C1 segment of cervical spinal cord (tissue), 14 donors: ENCODE measurements at regions not wholly inside any gene's neighbourhood (a gene's known extent, or its start where the extent isn't known, plus 50 kb on each side); places are given as distances from the start of the nearest gene placed in this dataset.
"Not testable (repeated sequence)": the region's sequence is repeated elsewhere in the genome, so short reads cannot be mapped to it uniquely, and the experiment has no call there.

Source experiments
- DNase-seq, 14 donors: peaks; one replicate each; lab custom pipeline; 2025; lab: John Stamatoyannopoulos, UW

- DNase-seq = no peak
These were observed 153.5 kb upstream of the GALNT2 start for GRCh38 chr1:229913489-229913888.

DNA sequence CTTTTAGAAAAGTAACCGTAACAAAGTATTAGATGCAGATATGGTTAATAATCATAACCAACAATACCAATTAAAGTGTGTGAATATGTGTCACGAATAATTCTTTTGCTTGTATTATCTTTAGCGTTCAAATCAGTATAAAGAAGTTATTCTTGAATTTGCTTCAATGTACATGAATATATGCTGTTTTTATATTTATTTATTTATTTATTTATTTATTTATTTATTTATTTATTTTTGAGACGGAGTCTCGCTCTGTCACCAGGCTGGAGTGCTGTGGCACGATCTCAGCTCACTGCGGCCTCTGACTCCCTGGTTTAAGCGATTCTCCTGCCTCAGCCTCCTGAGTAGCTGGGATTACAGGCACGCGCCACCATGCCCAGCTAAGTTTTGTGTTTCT is 147.6 kb upstream of the GALNT2 start:
- not testable (repeated sequence) for DNase-seq

DNA sequence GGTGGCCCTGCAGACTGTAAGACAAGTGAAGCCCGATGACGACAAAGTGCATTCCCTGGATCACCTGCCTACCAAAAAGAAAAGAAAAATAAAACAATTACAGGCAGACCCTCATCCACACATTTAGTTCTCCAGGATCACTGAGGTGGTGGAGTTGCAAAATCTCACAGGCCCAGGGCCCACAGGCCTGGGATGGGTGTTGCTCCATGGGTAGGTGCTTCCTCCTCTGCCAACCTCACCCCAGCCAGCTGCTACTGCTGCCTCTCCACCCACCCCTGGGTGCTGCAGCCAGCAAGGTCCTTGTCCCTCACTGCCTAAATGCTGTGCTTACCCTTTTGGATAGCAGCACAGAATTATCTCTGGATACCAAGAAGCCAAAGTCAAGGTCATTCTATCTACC is 146.4 kb upstream of the GALNT2 start:
- DNase-seq = no peak

GRCh38 chr1:229922249-229922648 is 144.8 kb upstream of the GALNT2 start:
- DNase-seq = no peak

- no peak for DNase-seq
These were observed 142.4 kb upstream of the GALNT2 start for GRCh38 chr1:229924639-229925038.

DNA sequence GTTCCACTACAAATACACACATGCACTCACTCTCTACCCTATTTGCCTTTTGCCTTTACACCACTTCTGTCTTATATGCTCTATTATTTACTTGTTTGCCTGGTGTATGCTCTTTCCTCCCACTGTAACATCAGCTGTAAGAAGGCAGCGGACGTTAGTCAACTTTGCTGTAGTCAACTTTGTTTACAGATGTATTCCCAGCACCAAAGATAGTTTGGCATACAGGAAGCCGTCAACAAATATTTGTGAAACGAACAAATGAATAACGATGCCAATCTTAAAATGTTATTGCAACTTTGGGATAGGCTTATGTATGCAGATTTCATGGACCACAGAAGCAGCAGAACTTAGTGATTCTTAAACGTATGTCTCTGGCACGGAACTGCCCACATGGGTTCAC is 138.3 kb upstream of the GALNT2 start:
- no peak for DNase-seq

- DNase-seq = not testable (repeated sequence)
These were observed 135.3 kb upstream of the GALNT2 start for GRCh38 chr1:229931751-229932150.

DNA sequence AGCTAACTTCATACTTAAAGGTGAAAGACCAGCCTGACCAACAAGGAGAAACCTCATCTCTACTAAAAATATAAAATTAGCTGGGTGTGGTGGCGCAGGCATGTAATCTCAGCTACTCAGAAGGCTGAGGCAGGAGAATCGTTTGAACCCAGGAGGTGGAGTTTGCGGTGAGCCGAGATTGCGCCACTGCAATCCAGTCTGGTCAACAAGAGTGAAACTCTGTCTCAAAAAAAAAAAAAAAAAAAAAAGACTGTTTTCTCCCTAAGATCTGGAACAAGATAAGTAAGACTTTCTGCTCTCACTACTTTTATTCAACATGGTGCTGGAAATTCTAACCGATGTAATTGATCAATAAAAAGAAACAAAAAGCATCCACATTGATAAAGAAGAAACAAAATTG is 131.9 kb upstream of the GALNT2 start:
- not testable (repeated sequence) for DNase-seq

DNA sequence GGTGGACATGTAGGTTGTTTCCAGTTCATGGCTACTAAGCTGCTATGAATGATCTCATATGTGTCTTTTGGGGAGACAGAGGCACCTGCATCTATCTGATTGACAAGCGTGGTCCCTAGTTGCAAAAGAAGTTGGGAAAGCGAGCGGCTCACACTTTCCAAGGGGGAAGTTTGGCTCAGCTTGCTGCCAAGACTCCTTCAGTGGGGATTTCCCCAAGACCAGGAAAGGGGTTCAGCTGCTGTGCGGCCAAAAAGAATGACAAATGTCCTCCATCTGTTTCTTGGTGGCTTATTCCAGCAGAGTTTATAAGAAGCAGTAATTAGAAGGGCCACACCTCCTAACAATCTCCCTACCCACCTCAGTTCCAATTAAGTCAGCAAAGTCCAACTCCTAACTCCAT is 128.5 kb upstream of the GALNT2 start:
- no peak for DNase-seq

DNA sequence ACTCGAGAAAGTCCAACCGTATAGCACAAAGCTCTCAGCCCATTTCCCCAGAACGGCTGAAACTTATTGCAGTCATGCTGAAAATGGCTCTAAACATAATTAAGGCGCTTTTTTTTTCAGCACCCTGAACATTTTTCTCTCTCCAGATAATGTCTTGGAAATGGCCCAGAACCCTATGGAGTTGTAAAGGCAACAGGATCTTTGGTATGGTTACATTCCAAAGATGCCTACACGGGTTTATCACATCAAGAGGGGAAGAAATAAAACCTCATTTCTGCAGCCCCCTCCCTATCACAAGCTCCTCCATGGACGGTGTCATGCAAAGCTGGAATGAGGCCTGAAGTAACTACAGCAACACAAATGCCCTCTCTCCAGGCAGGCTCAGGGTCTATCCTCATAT is 126.4 kb upstream of the GALNT2 start:
- no peak for DNase-seq

DNA sequence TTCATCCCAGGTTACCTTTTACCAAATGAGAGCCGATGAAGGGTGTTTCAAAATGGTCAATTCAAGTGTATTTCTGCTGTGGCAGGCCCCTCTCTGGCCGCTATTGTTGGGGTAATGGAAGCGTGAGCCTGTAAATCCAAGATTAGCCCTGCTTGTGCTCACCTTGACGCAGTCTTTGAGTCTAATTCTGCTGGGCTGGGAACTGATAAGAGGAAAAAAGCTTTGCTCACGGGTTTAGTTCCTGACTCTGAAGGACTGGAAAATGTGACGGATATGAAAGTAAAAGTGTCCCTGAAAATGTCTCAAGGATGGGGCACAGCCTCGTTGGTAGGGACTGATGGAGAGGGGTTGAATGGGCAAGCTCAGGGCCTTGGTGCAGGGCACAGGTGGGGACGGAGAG is 125.9 kb upstream of the GALNT2 start:
- DNase-seq = no peak

- DNase-seq = peak in 1 of 14 donors; percentile 1
These were observed 125.2 kb upstream of the GALNT2 start for GRCh38 chr1:229941831-229942230.

DNA sequence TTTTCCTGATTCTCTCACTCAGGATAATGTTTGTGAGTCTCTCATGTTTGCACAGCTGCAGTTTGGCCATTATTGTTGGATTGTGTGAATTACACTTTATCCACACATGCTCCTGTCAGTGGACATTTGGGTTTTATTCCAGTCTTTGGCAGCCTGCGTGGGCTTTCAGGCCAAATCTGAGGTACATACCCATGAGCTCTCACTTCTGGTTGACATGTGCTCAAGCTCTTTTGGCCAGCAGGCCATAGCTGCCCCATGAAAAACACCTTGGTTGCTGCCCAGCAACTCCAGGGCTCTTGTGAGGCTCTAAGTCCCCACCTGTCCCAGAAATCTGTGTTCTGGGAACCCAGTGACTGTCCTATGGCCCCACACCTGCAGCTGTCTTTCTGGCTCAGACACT is 124.5 kb upstream of the GALNT2 start:
- peak in 1 of 14 donors; percentile 60 for DNase-seq

- no peak for DNase-seq
These were observed 123.8 kb upstream of the GALNT2 start for GRCh38 chr1:229943148-229943714.

GRCh38 chr1:229943988-229944743 is 122.9 kb upstream of the GALNT2 start:
- DNase-seq = no peak

- DNase-seq = no peak
These were observed 121.2 kb upstream of the GALNT2 start for GRCh38 chr1:229945795-229946194.

DNA sequence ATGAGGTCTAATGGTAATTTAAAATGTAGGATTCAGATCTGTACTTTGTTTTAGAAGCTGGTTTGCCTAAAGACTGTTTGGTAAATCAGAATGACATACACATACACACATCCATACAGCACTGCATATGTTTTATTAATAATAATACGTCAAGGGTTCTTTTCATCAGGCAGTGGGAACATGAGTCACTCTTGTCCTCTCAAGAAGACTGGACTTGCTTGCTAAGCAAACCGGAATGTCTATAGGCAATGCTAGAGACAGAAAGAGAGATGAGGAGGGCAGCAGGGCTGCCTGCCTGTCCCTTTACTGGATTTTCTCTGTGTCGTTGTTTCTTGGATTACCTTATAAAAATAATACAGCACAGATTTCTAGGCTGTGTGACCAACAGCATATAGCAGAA is 119.1 kb upstream of the GALNT2 start:
- DNase-seq = no peak

DNA sequence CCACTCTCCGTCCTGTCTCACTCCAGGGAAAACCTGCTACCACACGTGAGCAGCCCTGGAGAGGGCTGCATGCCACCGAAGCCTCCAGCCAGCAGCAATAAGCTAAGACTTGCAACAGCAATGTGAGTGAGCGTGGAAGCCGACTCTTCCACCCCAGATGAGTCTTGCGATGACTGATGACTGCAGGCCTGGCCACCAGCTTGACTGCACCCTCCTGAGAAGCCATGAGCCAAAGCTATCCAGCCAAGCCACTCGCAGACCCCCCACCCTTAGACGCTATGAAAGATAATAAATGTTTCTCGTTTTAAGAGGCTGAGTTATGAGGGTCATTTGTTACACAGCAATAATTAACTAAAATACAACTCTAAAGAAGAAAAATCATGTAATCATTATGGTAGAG is 118.6 kb upstream of the GALNT2 start:
- DNase-seq = no peak

GRCh38 chr1:229949500-229949899 is 117.5 kb upstream of the GALNT2 start:
- DNase-seq = no peak

DNA sequence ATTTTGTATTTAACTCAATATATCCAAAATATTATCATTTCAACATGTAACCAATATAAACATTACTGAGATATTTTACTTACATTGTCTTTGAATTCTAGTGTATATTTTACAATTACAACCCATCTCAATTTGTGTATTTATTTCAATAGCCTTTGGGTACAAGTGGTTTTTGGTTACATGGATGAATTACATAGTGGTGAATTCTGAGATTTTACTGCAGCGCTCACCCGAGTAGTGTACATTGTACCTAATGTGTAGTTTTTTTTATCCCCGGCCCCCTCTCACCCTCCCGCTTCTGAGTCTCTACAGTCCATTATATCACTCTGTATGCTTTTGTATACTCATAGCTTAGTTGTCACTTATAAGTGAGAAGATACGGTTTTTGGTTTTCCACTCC is 117.0 kb upstream of the GALNT2 start:
- DNase-seq = no peak

DNA sequence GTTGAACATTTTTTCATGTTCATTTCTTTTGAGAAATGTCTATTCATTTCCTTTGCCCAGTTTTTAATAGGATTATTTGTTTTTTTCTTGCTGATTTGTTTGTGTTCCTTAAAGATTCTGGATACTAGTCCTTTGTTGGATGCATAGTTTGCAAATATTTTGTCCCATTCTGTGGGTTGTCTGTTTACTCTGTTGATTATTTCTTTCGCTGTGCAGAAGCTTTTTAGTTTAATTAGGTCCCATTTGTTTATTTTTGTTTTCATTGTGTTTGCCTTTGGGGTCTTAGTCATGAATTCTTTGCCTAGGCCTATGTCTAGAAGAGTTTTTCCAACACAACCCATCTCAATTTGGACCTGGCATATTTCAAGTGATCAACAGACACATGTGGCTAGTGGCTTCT is 116.1 kb upstream of the GALNT2 start:
- DNase-seq = no peak

GRCh38 chr1:229951856-229952534 is 115.0 kb upstream of the GALNT2 start:
- DNase-seq = no peak
